ENCODE measurements at regions not wholly inside any gene's neighbourhood (a gene's known extent, or its start where the extent isn't known, plus 50 kb on each side); places are given as distances from the start of the nearest gene placed in this dataset.

GRCh38 chr9:82062245-82062644 is 73.7 kb downstream of the SPATA31D1 start:
- TF ChIP-seq CTCF (IDR thresholded peaks at IDR 0.05): no peak
- no peak for TF ChIP-seq EZH2 (IDR thresholded peaks at IDR 0.05)
- TF ChIP-seq EZH2phosphoT487 (IDR thresholded peaks at IDR 0.05): no peak
